HG03457 (cell line): ENCODE measurements at regions not wholly inside any gene's neighbourhood (a gene's known extent, or its start where the extent isn't known, plus 50 kb on each side); places are given as distances from the start of the nearest gene placed in this dataset.

Experiments used
- ATAC-seq: cut with Tn5 transposase; IDR thresholded peaks from one replicate; pipeline ENCODE4 v1.9.1; 2021; ENCODE audit warnings: moderate number of reproducible peaks; ENCODE audit not compliant: unreplicated experiment

DNA sequence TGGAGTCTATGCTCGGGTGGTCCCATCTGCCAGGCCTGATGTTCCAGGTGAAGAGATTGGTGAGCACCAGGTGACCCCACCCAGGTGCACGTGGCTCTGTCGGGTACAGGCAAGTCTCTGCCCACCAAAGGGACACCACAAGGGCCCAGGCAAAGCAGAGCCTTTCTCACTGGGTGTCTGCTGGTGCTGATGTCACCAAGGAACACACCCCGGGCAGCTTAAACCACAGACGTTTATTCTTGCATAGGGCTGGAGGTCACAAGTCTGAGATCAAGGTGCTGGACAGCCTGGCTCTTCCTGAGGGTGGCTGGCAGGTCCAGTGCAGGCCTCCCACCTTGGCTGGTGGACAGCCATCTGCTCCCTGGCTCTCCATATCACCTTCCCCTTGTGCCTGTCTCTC lies 100.7 kb upstream of the CD93 start:
- no peak for ATAC-seq

DNA sequence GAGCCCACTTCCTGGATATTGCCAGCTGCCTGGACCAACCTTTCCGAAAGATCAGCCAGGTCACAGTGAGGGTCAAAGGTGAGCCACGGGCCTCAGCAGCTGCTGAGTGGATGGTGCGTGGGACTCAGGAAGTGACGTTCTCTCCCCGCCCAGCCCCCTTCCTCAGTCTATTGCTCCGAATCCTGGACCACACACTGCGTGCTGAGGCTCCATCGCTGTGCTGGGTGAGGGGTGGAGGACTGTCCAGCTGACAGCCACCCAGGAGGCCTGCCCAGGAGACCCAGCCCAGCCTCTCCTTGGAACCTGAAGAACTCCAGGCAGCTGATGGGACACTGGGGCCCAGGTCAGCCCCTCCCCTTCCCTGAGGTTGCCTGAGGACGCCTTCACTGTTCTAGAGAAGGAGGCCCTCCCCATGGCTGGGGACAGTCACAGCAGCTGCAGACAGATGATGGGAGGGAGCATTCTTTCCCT lies 94.4 kb upstream of the CD93 start:
- ATAC-seq = no peak

DNA sequence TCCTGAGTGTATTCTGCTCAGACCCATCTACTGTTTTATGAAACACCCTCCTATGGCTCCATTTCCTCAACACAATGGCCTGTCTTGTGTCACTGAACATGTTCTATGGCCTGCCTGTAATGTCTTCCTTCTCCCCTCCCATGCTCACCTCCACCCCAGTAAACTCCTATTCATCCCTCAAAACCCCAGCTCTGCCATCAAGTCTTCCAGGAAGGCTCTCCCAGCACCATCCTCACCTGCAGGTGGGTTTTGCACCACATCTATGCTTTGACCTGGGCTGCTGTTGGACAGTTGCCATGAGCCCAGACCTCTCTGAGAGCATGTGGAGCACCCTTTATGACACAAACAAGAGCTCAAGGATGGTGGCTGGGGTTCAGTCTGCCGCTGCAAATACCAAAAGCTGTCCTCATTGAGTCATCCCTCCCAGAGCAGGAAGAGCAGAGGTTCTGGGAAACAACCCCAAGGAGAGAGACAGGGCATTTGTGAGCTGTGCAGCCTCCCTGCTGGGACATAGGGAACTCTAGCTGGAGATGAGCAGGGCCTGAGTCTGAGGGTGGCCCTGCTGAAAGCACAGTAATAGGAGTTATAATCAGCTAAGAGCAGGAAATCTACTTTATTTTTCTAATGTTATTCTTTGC lies 93.8 kb upstream of the CD93 start:
- no peak for ATAC-seq

GRCh38 chr20:23178806-23179205 lies 92.7 kb upstream of the CD93 start:
- ATAC-seq = no peak

GRCh38 chr20:23174821-23175220 lies 88.7 kb upstream of the CD93 start:
- ATAC-seq = no peak

GRCh38 chr20:23167431-23167830 lies 81.3 kb upstream of the CD93 start:
- ATAC-seq = no peak

DNA sequence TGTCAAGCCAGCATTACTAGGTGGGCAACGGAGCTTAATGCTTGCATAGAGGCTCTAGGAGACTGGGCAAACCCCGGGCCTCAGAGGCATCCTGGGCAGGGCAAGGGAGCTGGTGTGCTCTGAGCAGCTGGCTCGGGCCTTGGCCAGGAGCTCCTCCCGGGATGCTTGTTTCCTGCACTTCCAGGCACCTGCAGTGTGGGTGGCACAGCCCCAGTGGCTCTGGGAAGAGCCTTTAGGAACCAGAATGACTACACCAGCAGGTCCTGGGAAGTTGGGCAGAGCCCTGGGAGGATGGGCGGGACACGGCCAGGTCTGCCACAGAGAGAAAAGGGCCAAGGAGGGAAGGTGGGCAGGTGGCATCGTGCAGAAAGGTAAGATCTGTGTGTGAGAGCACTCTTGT lies 80.4 kb upstream of the CD93 start:
- no peak for ATAC-seq

- ATAC-seq = no peak
These were observed 79.8 kb upstream of the CD93 start for GRCh38 chr20:23165964-23166363.

DNA sequence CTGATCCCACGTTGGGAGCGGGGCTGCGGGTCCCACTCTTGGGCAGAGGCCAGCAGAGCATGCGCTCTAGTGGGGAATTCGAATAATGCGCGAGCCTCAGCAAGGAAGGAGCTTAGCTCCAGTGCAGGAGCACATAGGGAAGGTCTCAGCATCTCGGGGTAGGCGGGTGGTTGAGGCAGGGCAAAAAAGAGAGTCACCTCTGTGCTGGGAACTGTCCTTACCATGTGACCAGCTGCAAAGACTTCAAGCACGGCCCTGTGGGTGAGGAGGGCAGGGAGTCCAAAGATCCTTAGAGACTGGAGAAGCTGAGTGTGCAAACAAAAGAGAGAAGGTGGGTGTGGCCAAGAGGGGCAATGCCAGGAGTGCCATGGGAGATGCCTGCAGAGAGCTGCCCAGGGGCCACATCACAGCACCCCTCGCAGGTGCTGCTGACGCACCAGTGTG lies 79.2 kb upstream of the CD93 start:
- ATAC-seq = no peak

- ATAC-seq = no peak
These were observed 78.1 kb upstream of the CD93 start for GRCh38 chr20:23164176-23164601.

DNA sequence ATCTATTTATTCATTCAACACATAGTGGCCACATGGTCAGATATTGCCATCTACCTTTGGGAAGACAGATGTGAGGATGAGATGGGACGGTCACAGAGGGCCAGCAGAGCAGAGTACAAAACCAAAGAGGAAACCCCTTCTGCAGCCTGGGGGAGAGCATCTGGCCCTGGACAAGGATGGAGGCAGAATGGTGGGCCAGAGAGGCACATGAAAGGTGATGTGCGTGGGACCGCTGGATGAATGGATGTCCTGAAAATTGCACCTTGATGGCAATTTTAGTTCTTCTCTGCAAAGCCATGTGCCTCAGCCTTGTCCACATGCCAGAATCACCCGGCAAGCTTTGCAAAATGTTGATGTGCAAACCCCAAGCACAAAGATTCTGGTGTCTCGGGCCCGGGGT lies 77.4 kb upstream of the CD93 start:
- ATAC-seq = no peak

- ATAC-seq = no peak
These were observed 76.8 kb upstream of the CD93 start for GRCh38 chr20:23162887-23163286.

GRCh38 chr20:23161968-23162696 lies 76.0 kb upstream of the CD93 start:
- ATAC-seq = no peak

DNA sequence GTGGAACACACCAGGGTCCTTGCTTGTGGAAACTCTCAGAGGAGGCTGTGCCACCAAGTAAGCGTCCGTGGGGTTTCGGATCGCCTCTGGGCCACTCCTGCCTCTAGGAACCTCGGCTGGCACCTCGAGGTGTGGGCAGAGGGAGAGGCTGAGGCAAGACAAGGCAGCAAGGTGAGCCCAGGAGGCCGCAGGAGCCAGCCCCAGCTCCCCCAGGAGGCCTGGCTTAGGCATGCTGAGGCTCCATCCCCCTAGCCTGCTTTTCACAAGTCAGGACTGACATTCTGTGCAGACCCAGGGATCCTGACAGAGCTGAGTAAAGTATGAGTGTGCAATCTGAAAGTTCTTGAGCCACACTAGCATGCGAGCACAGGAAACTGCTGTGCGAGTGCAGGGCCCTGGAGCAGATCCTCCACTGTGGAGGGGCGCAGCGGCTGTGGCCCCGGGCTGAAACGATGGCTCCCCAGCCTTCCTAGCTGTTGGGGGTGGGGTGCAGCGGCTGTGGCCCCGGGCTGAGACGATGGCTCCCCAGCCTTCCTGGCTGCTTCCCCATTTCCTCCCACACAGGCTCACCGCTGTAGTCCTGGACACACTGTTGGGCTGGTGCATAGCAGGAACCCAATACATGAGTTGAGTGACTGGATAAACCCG lies 75.2 kb upstream of the CD93 start:
- ATAC-seq = no peak

DNA sequence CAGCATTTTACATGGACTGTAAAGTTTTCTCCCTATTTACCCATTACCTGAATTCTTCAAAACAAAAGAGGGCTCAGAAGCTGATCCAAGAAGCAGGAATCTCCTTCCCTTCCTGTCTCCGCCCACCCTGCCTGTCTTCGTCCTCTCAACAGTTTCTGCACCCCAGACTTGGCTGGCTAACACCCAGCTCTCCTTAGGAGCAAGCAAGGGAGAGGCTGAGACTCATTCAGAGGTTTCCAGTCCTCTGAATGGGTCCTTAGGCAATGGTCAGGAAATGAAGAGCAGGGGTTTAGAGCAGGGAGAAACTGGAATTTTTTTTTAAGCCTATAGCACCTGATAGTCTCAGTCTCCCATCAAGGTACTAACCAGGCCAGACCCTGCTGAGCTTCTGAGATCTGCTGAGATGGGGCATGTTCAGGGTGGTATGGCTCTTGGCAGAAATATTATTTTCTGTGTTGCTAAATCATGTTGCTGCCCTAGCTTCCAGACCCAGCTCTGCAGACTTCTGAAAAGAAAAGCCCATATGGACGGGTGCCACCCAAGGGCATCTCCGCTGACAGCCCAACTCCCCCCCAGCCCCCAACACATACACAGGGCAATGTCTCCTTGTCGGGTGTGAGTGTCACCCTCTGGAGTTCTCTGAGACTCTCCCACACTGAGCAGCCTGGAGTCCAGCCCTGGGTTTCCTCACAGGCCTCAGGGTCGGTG lies 74.6 kb upstream of the CD93 start:
- no peak for ATAC-seq

DNA sequence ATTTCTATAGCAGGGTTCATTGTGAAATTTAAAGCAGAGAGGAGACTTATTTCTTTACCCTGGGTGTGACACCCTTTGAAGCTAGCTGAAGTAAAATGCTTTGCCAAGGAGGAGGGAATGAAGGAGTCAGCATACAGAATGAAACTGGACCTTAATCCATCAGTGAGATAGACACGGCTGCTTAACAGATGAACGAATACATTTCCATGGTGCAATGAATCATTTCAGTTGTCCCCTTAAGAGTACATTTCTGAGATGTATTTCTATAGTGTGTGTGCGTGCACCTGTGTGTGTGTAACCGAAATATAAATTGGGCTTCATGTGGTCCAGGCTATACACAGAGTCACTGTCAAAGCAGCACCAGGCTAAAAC lies 73.8 kb upstream of the CD93 start:
- no peak for ATAC-seq

DNA sequence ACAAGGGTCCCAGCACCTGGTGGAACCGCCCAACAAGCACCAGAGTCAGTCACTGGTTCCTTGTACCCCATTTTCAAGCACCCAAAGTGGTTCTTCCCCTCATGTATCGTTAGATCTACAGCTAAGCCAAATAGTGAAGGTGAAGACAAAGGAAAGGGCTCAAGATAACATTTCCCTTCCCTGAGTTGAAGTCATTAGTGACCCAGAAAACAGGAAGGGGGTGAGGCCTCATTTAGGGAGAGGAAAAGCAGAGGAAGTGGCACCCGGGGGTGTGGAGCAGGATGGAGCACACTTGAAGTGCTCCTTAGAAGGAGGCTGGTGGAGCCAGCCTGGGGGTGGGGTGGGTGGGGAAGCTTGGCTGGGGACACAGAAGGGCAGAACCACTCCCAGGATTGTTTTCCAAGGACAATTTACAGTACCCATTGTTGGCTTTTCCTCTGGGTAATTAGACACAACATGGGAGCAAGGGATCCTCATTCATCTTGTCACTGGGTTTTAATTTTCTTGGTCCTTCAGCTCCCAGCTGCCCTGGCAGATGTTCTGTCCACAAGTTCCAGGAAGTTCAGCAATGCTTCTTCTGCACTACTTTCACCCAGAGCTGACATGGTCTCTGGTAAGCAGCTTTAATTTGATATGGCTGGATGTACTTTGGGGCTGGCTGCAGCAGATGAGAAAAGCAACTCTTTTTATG lies 73.3 kb upstream of the CD93 start:
- no peak for ATAC-seq

DNA sequence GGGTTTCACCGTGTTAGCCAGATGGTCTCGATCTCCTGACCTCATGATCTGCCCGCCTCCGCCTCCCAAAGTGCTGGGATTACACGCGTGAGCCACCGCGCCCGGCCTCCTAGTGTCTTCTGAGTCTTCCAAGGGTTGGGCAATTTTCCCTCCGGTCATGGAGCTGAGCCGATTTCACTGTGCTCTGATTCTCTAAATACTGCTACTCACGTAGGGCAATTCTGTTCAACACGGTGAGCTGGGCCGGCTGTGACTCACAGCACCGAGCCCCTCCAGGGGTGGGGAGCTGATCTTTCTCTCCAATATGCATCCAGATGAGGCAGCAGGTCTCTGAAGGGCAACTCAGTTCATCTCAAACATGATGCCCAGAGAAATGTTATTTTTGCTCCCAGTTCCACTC lies 71.6 kb upstream of the CD93 start:
- ATAC-seq = no peak

GRCh38 chr20:23156842-23157423 lies 70.8 kb upstream of the CD93 start:
- no peak for ATAC-seq

DNA sequence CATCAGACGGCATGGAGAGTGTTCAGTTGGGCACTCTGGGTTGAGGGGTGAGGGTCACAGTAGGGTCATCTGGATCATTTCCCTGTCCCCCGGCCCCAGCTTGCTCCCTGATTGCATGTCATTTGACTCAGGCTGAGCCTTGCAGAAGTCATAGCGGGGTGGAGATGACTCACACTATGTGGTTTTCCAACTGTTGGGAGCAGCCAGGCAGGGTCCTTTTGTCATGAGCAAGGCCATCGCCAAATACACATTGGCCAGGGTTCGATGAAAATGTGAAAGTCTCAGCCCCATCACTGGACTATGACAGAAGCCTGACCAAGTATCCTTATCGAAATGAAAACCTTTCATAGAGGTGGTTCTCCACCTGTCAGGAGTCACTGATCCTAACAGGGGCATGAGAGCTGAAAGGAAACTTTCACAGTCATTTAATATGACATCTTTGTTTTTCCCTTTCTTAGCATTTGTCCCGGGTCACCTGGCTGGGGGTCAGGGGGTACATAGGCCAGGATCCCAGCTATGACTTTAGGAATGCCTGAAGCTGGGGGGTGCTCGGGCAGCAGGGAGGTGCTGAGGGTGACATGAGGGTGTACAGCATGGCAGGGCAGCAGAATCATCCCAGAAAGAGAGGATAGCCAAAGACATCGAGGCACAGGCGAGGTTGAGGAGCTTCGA lies 70.2 kb upstream of the CD93 start:
- no peak for ATAC-seq
